Activated naive CD4-positive, alpha-beta T cell treated with anti-CD3 and anti-CD28 coated beads, Interleukin-2, amount 50 U/mL, for 72 hours (primary cell): ENCODE measurements at regions not wholly inside any gene's neighbourhood (a gene's known extent, or its start where the extent isn't known, plus 50 kb on each side); places are given as distances from the start of the nearest gene placed in this dataset.

Source experiments
- ATAC-seq, 2 donors: fragments of 150-1000 bp; cut with Tn5 transposase; 2 replicates each; pipeline ENCODE4 v1.10.0; 2021; ENCODE audit warnings: mild to moderate bottlenecking in 2 of 2, moderate library complexity in 2 of 2
- DNase-seq, 2 donors: peaks; one replicate each; pipeline ENCODE4 v3.0.0; 2021 to 2022; ENCODE audit warnings: low spot score in 2 of 2
- H3K27ac Mint-ChIP-seq, 2 donors: one replicate each; pipeline ENCODE4 v1.8.0; 2022; ENCODE audit warnings: mild to moderate bottlenecking in 2 of 2, mixed read lengths in 2 of 2
- H3K36me3 Mint-ChIP-seq, 2 donors: one replicate each; pipeline ENCODE4 v1.8.0; 2022; ENCODE audit warnings: mixed read lengths in 2 of 2
- H3K9me3 Mint-ChIP-seq, 2 donors: one replicate each; pipeline ENCODE4 v1.8.0; 2022; ENCODE audit warnings: mixed read lengths in 2 of 2

DNA sequence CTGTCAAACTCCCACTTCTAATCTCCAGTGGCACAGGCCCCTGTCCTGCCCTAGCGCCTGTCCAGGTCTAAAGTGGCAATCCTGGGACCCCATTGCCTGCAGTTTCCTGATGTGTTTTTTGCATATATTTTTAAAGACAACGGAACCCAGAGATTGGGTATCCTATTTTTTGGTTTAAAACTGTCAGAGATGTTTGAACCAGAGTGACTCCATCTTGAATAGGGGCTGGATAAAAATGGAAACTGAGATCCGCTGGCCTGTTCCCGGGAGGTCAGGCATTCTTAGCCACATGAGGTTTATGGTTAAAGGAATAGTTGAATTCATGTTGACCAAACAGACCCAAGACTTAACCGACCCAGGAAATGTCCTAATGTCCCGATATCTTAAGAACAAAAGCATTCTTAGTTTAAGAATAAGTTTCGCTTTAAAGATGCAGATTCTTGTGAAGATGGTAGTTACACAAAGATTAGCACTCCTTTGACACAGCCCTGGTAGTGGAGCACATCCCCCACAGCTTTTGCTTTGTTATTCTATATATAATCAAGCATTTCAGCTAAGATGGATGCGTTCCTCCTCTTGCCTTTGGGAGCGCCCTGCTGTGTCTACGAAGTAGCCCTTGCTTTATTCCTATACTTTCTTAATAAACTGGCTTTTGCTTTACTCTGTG, 332.1 kb downstream of the UQCRFS1 start:
- no peaks in the 10 kb centered on the region for H3K9me3 Mint-ChIP-seq
- no peak overlapping the region for H3K27ac Mint-ChIP-seq
- no peaks in the 10 kb centered on the region for H3K36me3 Mint-ChIP-seq
- no peak for ATAC-seq
- DNase-seq: no peak

- no peaks in the 10 kb centered on the region for H3K9me3 Mint-ChIP-seq
- no peaks in the 10 kb centered on the region for H3K36me3 Mint-ChIP-seq
- H3K27ac Mint-ChIP-seq: no peak overlapping the region
- peak; percentile 49 to 64 for ATAC-seq
- peak in 1 of 2 donors; percentile 56 for DNase-seq
Measured at GRCh38 chr19:28878862-28879566, 333.9 kb downstream of the UQCRFS1 start.

DNA sequence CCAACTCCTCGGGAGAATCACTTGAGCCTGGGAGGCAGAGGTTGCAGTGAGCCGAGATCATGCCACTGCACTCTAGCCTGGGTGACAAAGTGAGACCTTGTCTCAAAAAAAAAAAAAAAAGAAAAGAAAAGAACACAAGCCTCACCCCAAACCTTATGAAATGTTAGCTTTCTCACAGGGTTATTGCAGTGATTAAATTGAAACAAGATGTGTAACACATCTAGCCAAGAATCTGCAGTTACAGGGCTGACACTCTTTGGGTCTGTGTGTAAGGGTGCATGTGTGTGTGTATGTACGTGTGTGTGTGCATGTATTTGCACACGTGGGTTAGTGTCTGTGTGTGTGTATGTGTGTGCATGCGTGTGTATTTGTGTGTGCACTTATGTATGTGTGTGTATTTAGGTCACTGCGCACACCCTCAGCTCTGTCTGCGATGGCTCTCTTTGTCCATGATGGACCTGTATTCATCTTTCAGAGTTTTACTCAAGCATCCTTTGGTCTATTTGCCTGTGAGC, 336.3 kb downstream of the UQCRFS1 start:
- ATAC-seq: no peak

GRCh38 chr19:28874742-28875141, 338.2 kb downstream of the UQCRFS1 start:
- Mint-ChIP-seq H3K27ac (no peak overlapping the region), H3K36me3 (no peaks in the 10 kb centered on the region), H3K9me3 (no peaks in the 10 kb centered on the region)
- no peak for ATAC-seq
- no peak for DNase-seq

More for the DNA sequence above, 336.3 kb downstream of the UQCRFS1 start:
- Mint-ChIP-seq H3K27ac (no peak overlapping the region), H3K36me3 (no peaks in the 10 kb centered on the region), H3K9me3 (no peaks in the 10 kb centered on the region)
- no peak for DNase-seq

- no peak for DNase-seq
- ATAC-seq: no peak
- Mint-ChIP-seq H3K36me3 (no peaks in the 10 kb centered on the region), H3K9me3 (peaks cover 0 to 5% of the 10 kb centered on the region in 2 donors), H3K27ac (no peak overlapping the region)
Measured at GRCh38 chr19:28873301-28873700, 339.6 kb downstream of the UQCRFS1 start.

DNA sequence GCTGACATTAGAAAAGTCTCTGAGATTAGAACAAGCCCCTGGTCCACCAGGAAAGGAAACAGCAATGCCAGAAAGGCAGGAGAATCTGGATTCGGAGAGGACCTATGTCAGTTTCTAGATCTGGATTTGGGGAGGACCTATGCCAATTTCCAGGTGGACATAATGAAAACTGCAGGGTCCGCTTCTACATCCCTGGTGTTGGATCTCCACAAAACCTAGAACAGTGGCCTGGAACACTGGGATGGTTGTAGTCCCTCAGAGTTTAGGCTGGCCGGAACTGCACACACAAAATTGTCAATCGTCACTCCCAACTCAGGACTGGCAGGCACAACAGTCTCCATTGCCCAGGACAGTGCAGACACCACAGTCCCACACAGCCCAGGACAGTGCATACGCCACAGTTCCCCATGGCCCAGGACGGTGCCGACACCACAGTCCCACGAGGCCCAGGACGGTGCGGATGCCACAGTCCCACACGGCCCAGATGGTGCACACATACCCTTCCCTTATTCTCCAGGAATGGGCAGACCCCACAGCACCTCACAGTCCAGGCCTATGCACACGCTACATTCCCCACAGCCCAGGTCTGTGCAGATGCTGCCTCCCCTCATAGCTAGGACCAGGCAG, 341.7 kb downstream of the UQCRFS1 start:
- H3K27ac Mint-ChIP-seq: no peak overlapping the region

DNA sequence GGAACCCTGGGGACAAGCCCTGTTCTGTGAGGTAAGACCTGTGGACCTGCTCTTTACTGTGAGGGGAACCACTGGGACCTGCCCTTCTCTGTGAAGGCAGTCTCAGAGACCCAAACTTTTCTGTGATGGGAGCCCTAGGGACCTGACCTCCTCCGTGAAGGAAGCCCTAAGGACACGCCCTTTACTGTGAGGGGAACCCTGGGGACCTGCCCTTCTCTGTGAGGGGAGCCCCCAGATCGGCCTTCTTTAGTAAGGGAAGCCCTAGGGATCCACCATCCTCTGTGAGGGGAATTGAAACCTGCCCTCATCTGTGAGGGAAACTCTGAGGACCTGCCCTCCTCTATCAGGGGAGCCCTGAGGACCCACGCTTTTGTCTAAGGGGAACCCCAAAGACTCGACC, 343.5 kb downstream of the UQCRFS1 start:
- Mint-ChIP-seq H3K36me3 (no peaks in the 10 kb centered on the region), H3K27ac (no peak overlapping the region), H3K9me3 (peaks cover 0 to 5% of the 10 kb centered on the region in 2 donors)
- no peak for ATAC-seq
- no peak for DNase-seq

More for the DNA sequence above, 341.7 kb downstream of the UQCRFS1 start:
- ATAC-seq: no peak
- DNase-seq: no peak
- Mint-ChIP-seq H3K9me3 (peaks cover 0 to 5% of the 10 kb centered on the region in 2 donors), H3K36me3 (no peaks in the 10 kb centered on the region)

- H3K36me3 Mint-ChIP-seq: no peaks in the 10 kb centered on the region
- no peak overlapping the region for H3K27ac Mint-ChIP-seq
- H3K9me3 Mint-ChIP-seq: peaks cover 0 to 5% of the 10 kb centered on the region in 2 donors
- ATAC-seq (no peak), DNase-seq (no peak)
Measured at GRCh38 chr19:28868836-28869235, 344.1 kb downstream of the UQCRFS1 start.

- no peak overlapping the region for H3K27ac Mint-ChIP-seq
- ATAC-seq: no peak
- H3K9me3 Mint-ChIP-seq: peaks cover 0 to 5% of the 10 kb centered on the region in 2 donors
- no peak for DNase-seq
- no peaks in the 10 kb centered on the region for H3K36me3 Mint-ChIP-seq
Measured at GRCh38 chr19:28867978-28868377, 345.0 kb downstream of the UQCRFS1 start.

- H3K27ac Mint-ChIP-seq: peak overlapping the region in 1 of 2 donors; percentile 13
- H3K36me3 Mint-ChIP-seq: no peaks in the 10 kb centered on the region
- ATAC-seq (no peak), DNase-seq (no peak)
- H3K9me3 Mint-ChIP-seq: peaks cover 0 to 12% of the 10 kb centered on the region in 2 donors
Measured at GRCh38 chr19:28864577-28865042, 348.3 kb downstream of the UQCRFS1 start.

- ATAC-seq (no peak), DNase-seq (no peak)
- Mint-ChIP-seq H3K9me3 (peaks cover 0 to 12% of the 10 kb centered on the region in 2 donors), H3K36me3 (no peaks in the 10 kb centered on the region), H3K27ac (no peak overlapping the region)
Measured at GRCh38 chr19:28864024-28864503, 348.9 kb downstream of the UQCRFS1 start.

GRCh38 chr19:28862238-28862637, 350.7 kb downstream of the UQCRFS1 start:
- H3K27ac Mint-ChIP-seq: no peak overlapping the region
- H3K9me3 Mint-ChIP-seq: peaks cover 0 to 8% of the 10 kb centered on the region in 2 donors
- DNase-seq (no peak), ATAC-seq (no peak)
- no peaks in the 10 kb centered on the region for H3K36me3 Mint-ChIP-seq

GRCh38 chr19:28859811-28860210, 353.1 kb downstream of the UQCRFS1 start:
- ATAC-seq: no peak
- H3K27ac Mint-ChIP-seq: no peak overlapping the region
- DNase-seq: no peak

DNA sequence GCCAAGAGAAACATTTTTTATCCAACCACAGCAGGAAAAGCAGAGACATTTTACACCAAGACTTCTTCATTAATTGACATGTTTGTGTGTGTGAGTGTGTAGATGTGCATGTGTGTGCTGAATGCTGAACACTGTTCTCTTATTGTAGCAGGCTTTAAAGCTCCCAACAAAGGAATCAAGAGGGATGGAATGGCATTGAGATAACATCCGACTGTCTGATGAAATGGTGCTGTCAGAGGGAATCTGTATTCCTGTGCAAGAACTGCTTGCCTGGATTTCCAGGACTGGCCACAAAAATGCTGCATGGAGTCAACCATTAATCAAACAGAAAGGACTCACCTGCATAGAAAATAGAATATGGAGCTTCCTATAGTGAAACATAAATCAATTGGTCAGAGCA, 354.0 kb downstream of the UQCRFS1 start:
- DNase-seq: no peak
- H3K27ac Mint-ChIP-seq: no peak overlapping the region
- no peaks in the 10 kb centered on the region for H3K36me3 Mint-ChIP-seq
- H3K9me3 Mint-ChIP-seq: peaks cover 12 to 13% of the 10 kb centered on the region in 2 donors
- no peak for ATAC-seq

More at GRCh38 chr19:28859811-28860210, 353.1 kb downstream of the UQCRFS1 start:
- Mint-ChIP-seq H3K36me3 (no peaks in the 10 kb centered on the region), H3K9me3 (peaks cover 7 to 12% of the 10 kb centered on the region in 2 donors)

GRCh38 chr19:28857967-28858366, 355.0 kb downstream of the UQCRFS1 start:
- no peak overlapping the region for H3K27ac Mint-ChIP-seq
- H3K36me3 Mint-ChIP-seq: no peaks in the 10 kb centered on the region
- no peak for DNase-seq
- peaks cover 12 to 13% of the 10 kb centered on the region in 2 donors for H3K9me3 Mint-ChIP-seq
- ATAC-seq: no peak

- Mint-ChIP-seq H3K9me3 (peaks cover 9 to 13% of the 10 kb centered on the region in 2 donors), H3K36me3 (no peaks in the 10 kb centered on the region), H3K27ac (no peak overlapping the region)
- no peak for DNase-seq
- no peak for ATAC-seq
Measured at GRCh38 chr19:28855216-28855615, 357.7 kb downstream of the UQCRFS1 start.

DNA sequence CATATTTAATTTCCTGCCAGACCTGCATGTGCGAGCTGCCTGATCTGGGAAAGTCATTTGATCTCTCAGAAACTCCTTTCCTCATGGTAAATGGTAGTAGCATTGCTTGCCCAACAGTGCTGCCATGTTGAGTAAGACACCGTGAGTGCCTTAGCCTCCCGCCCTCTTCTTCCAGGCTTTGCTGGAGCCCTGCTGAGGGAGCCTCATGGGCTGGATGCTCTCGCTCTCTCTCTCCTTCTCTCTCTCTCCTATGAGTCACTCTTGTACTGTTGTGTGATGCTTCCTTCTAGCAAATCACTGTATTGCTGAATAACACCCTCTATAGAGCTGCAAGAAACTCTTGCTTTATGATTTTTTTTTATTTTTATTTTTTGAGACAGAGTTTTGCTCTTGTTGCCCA, 365.5 kb downstream of the UQCRFS1 start:
- Mint-ChIP-seq H3K27ac (no peak overlapping the region), H3K9me3 (no peaks in the 10 kb centered on the region), H3K36me3 (no peaks in the 10 kb centered on the region)
- DNase-seq (no peak), ATAC-seq (no peak)
